Upper lobe of left lung (tissue), 4 donors: ENCODE measurements at regions not wholly inside any gene's neighbourhood (a gene's known extent, or its start where the extent isn't known, plus 50 kb on each side); places are given as distances from the start of the nearest gene placed in this dataset.

Experiments
- POLR2A ChIP-seq, 4 donors: fragments of 450-650 bp; IDR thresholded peaks; one replicate each; pipeline ENCODE4 v1.5.1; 2016 to 2017; ENCODE audit warnings: antibody characterized with exemption in 4 of 4, mild to moderate bottlenecking in 2 of 4
- POLR2AphosphoS5 ChIP-seq, 2 donors: sonication (generic); formaldehyde crosslinking; IDR thresholded peaks; one replicate each; pipeline ENCODE4 v1.5.1; 2017; ENCODE audit warnings: antibody characterized with exemption in 2 of 2
- TF ChIP-seq, protein P1 (sequence below), 6 experiments: fragments of 450-650 bp in 4 of 6; fragments of 200-600 bp in 2 of 6; sonication (generic) in 2 of 6; IDR thresholded peaks; one replicate each; pipeline ENCODE4 v1.5.1; 2016 to 2019; ENCODE audit warnings: antibody characterized with exemption in 6 of 6

DNA sequence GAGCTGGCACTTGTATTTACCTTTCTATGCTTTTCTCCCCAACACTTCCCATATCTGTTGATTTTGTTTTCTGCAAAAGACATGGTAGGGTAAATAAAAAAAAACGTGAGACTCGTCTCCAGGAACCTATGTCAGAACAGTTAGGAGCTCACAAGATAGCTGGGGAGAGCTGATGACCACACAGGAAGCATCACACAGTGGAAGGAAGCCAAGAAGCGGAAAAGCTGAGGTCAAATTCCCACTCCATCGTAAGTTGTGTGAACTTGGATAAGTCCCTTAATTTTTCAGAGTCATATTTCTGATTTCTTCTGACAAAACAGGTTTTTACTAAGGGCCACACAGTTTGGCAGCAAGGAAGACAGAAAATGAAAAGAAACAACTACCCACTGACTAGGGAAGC lies 199.6 kb downstream of the KLF5 start:
- TF ChIP-seq POLR2A (IDR thresholded peaks at IDR 0.05) = no peak
- TF ChIP-seq, protein P1, sequence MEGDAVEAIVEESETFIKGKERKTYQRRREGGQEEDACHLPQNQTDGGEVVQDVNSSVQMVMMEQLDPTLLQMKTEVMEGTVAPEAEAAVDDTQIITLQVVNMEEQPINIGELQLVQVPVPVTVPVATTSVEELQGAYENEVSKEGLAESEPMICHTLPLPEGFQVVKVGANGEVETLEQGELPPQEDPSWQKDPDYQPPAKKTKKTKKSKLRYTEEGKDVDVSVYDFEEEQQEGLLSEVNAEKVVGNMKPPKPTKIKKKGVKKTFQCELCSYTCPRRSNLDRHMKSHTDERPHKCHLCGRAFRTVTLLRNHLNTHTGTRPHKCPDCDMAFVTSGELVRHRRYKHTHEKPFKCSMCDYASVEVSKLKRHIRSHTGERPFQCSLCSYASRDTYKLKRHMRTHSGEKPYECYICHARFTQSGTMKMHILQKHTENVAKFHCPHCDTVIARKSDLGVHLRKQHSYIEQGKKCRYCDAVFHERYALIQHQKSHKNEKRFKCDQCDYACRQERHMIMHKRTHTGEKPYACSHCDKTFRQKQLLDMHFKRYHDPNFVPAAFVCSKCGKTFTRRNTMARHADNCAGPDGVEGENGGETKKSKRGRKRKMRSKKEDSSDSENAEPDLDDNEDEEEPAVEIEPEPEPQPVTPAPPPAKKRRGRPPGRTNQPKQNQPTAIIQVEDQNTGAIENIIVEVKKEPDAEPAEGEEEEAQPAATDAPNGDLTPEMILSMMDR (IDR thresholded peaks at IDR 0.05) = no peak
- no peak for TF ChIP-seq POLR2AphosphoS5 (IDR thresholded peaks at IDR 0.05)
